Smooth muscle cell (in vitro differentiated cells): ENCODE measurements at regions not wholly inside any gene's neighbourhood (a gene's known extent, or its start where the extent isn't known, plus 50 kb on each side); places are given as distances from the start of the nearest gene placed in this dataset.

Experiments
- DNase-seq: peaks from one replicate; lab custom pipeline; 2025; ENCODE audit not compliant: unreplicated experiment; lab: John Stamatoyannopoulos, UW
- H2AFZ ChIP-seq: fragments of 200-600 bp; sonication (generic); 2 replicates; pipeline ENCODE4 v1.6.0; 2016; ENCODE audit warnings: antibody characterized with exemption, low read depth, mild to moderate bottlenecking
- H3F3A ChIP-seq: fragments of 200-600 bp; sonication (generic); 2 replicates; pipeline ENCODE4 v1.6.0; 2017; ENCODE audit warnings: antibody characterized with exemption, low read depth
- H3K27ac ChIP-seq: fragments of 200-600 bp; sonication (generic); 2 replicates; pipeline ENCODE4 v1.5.1; 2016; ENCODE audit warnings: low read depth, mild to moderate bottlenecking
- H3K27me3 ChIP-seq: fragments of 200-600 bp; sonication (generic); 2 replicates; pipeline ENCODE4 v1.6.1; 2016; ENCODE audit warnings: low read depth, mild to moderate bottlenecking
- H3K36me3 ChIP-seq: fragments of 200-600 bp; sonication (generic); 2 replicates; pipeline ENCODE4 v1.5.1; 2016; ENCODE audit warnings: low read depth
- H3K4me1 ChIP-seq: fragments of 200-600 bp; sonication (generic); 2 replicates; pipeline ENCODE4 v1.5.1; 2016; ENCODE audit warnings: low read depth
- H3K4me2 ChIP-seq: fragments of 200-600 bp; sonication (generic); 2 replicates; pipeline ENCODE4 v1.6.0; 2016; ENCODE audit warnings: mild to moderate bottlenecking
- H3K4me3 ChIP-seq: fragments of 200-600 bp; sonication (generic); 2 replicates; pipeline ENCODE4 v1.5.1; 2016; ENCODE audit warnings: mild to moderate bottlenecking
- H3K79me2 ChIP-seq: fragments of 200-600 bp; sonication (generic); 2 replicates; pipeline ENCODE4 v1.6.0; 2016; ENCODE audit warnings: low read depth, mild to moderate bottlenecking
- H3K9ac ChIP-seq: fragments of 200-600 bp; sonication (generic); 2 replicates; pipeline ENCODE4 v1.6.0; 2016; ENCODE audit warnings: low read depth
- H3K9me3 ChIP-seq: fragments of 200-600 bp; sonication (generic); replicated peaks from 2 replicates; pipeline ENCODE4 v1.5.1; 2016; ENCODE audit warnings: low read depth
- H4K20me1 ChIP-seq: fragments of 200-600 bp; sonication (generic); 2 replicates; pipeline ENCODE4 v1.6.0; 2016; ENCODE audit warnings: low read depth
- CTCF ChIP-seq: fragments of 200-600 bp; sonication (generic); IDR thresholded peaks from 2 replicates; pipeline ENCODE4 v1.5.1; 2017; ENCODE audit warnings: borderline replicate concordance, mild to moderate bottlenecking, antibody characterized with exemption; ENCODE audit not compliant: insufficient read depth, poor library complexity, severe bottlenecking
- WGBS: methylation state at CpG from one replicate; pipeline ENCODE4 v1.1.7; 2016; ENCODE audit warnings: low lambda C conversion rate; 5-methylcytosine and 5-hydroxymethylcytosine counted together

- H3K9me3 ChIP-seq, result no peaks in the 10 kb centered on the region
- TF ChIP-seq CTCF, result no peak
- no peak overlapping the region for H3K4me2 ChIP-seq
- no peaks in the 10 kb centered on the region for H3K79me2 ChIP-seq
- no peaks in the 10 kb centered on the region for H3K36me3 ChIP-seq
- no peak overlapping the region for H3K9ac ChIP-seq
- H3F3A ChIP-seq, result no peaks in the 10 kb centered on the region
- H3K4me1 ChIP-seq, result no peaks in the 10 kb centered on the region
- H3K27me3 ChIP-seq, result no peaks in the 10 kb centered on the region
- WGBS, result 100% methylated on average over 2 of the region's 2 CpGs
- H2AFZ ChIP-seq, result no peak overlapping the region
- H3K4me3 ChIP-seq, result no peak overlapping the region
- DNase-seq, result no peak
- no peaks in the 10 kb centered on the region for H4K20me1 ChIP-seq
- no peak overlapping the region for H3K27ac ChIP-seq
Measured at GRCh38 chr12:45655743-45656142, 73.8 kb upstream of the ARID2 start.

DNA sequence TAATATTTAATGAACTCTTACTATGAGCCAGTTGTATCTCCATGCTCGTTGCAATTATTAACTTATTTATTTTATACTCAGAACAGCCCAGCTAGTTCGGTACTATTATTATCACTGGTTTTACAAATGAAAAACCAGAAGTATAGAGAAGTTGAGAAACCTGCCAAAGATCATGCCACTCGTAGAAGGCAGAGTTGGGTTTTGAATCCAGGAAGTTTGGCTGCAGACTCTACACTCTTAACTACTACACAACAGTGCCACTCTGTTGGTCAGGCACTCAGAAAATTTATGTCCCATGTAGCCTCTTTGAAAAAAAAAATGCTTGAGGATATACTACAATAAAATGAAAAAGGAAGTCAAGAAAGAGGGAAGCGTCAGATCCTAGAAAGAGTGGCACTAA lies 71.5 kb upstream of the ARID2 start:
- Histone ChIP-seq H3K4me1 (peaks cover 8% of the 10 kb centered on the region), H3K27me3 (no peaks in the 10 kb centered on the region), H3F3A (no peaks in the 10 kb centered on the region), H3K36me3 (no peaks in the 10 kb centered on the region), H3K27ac (no peak overlapping the region), H3K9ac (no peak overlapping the region), H4K20me1 (no peaks in the 10 kb centered on the region), H3K9me3 (no peaks in the 10 kb centered on the region), H3K4me2 (no peak overlapping the region), H3K4me3 (no peak overlapping the region), H2AFZ (no peak overlapping the region), H3K79me2 (no peaks in the 10 kb centered on the region)
- no peak for TF ChIP-seq CTCF
- WGBS, result 91% methylated on average over 4 of the region's 4 CpGs
- no peak for DNase-seq

DNA sequence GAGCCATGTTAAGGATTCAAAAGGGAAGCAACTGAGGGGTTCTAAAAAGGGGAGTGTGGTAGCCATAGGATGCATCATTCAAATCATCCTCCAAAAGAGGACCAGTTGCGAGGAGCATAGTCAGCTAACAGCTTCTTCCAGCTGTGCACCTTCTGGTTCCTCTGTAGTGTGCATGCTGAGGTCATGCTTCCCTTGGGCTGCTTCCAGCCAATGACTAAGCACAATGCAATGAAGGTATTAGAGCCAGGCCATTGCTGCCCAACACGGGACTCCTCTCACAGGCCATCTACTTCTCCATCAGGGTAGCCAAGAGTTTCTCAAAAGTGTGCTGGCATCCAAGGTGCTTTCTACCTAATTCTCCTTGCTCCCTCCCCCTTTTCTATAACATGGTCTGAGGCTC lies 69.2 kb upstream of the ARID2 start:
- no peak for DNase-seq

More for the DNA sequence above, 69.2 kb upstream of the ARID2 start:
- Histone ChIP-seq H4K20me1 (no peaks in the 10 kb centered on the region), H3K9ac (no peak overlapping the region), H3K27ac (no peak overlapping the region), H2AFZ (no peak overlapping the region), H3K4me1 (peaks cover 25% of the 10 kb centered on the region), H3K27me3 (no peaks in the 10 kb centered on the region), H3F3A (no peaks in the 10 kb centered on the region), H3K4me3 (no peak overlapping the region), H3K79me2 (no peaks in the 10 kb centered on the region), H3K9me3 (no peaks in the 10 kb centered on the region), H3K36me3 (no peaks in the 10 kb centered on the region), H3K4me2 (no peak overlapping the region)
- TF ChIP-seq CTCF, result no peak
- 66% methylated on average over 2 of the region's 2 CpGs for WGBS
